Keratinocyte (primary cell): ENCODE measurements at regions not wholly inside any gene's neighbourhood (a gene's known extent, or its start where the extent isn't known, plus 50 kb on each side); places are given as distances from the start of the nearest gene placed in this dataset.

Experiments used
- DNase-seq: peaks from one replicate; pipeline ENCODE4 v3.0.0-alpha.2; 2011; ENCODE audit warnings: low read depth, missing footprints, low spot score
- FAIRE-seq: peaks from 2 replicates; lab custom pipeline; 2011; peaks lifted over from hg19 to GRCh38; lab: Jason Lieb, UNC
- H2AFZ ChIP-seq: 2 replicates; pipeline ENCODE4 v1.6.0; 2012; ENCODE audit warnings: low read length, control low read depth, inconsistent platforms; ENCODE audit not compliant: control insufficient read depth
- H3K27ac ChIP-seq: 2 replicates; pipeline ENCODE4 v1.5.1; 2011; ENCODE audit warnings: low read length; ENCODE audit not compliant: control insufficient read depth, insufficient read depth
- H3K27me3 ChIP-seq: 3 replicates; pipeline ENCODE4 v1.6.0; 2011; ENCODE audit warnings: low read length; ENCODE audit not compliant: control insufficient read depth, insufficient read depth; ENCODE audit errors: extremely low read depth
- H3K36me3 ChIP-seq, 2 experiments: 2 replicates in 1 of 2; 3 replicates in 1 of 2; pipeline ENCODE4 v1.5.1; 2011; ENCODE audit warnings: low read length in 2 of 2, mild to moderate bottlenecking in 1 of 2; ENCODE audit not compliant: control insufficient read depth in 2 of 2, insufficient read depth in 2 of 2; ENCODE audit errors: extremely low read depth in 1 of 2
- H3K4me1 ChIP-seq: 3 replicates; pipeline ENCODE4 v1.5.1; 2011; ENCODE audit warnings: low read length; ENCODE audit not compliant: control insufficient read depth, insufficient read depth; ENCODE audit errors: extremely low read depth
- H3K4me2 ChIP-seq: 3 replicates; pipeline ENCODE4 v1.6.0; 2011; ENCODE audit warnings: low read depth, low read length; ENCODE audit not compliant: control insufficient read depth, insufficient read depth; ENCODE audit errors: extremely low read depth
- H3K4me3 ChIP-seq, 3 experiments: fragments of 200-600 bp in 1 of 3; sonication (generic) in 1 of 3; 2 replicates in 2 of 3; 3 replicates in 1 of 3; pipeline ENCODE4 v1.5.1; 2011 to 2016; ENCODE audit warnings: low read length in 3 of 3, mild to moderate bottlenecking in 3 of 3, control low read depth in 2 of 3, inconsistent platforms in 1 of 3, low read depth in 1 of 3, mixed read lengths in 1 of 3, mixed run types in 1 of 3, moderate library complexity in 1 of 3; ENCODE audit not compliant: control insufficient read depth in 2 of 3, insufficient read depth in 2 of 3; ENCODE audit errors: extremely low read depth in 1 of 3
- H3K79me2 ChIP-seq: 2 replicates; pipeline ENCODE4 v1.6.0; 2012; ENCODE audit warnings: low read length; ENCODE audit not compliant: control insufficient read depth, insufficient read depth
- H3K9ac ChIP-seq: 3 replicates; pipeline ENCODE4 v1.6.0; 2011; ENCODE audit warnings: low read length; ENCODE audit not compliant: control insufficient read depth, insufficient read depth; ENCODE audit errors: extremely low read depth
- H3K9me1 ChIP-seq: 3 replicates; pipeline ENCODE4 v1.6.0; 2011; ENCODE audit warnings: low read length; ENCODE audit not compliant: control insufficient read depth, insufficient read depth; ENCODE audit errors: extremely low read depth
- H3K9me3 ChIP-seq: 2 replicates; pipeline ENCODE4 v1.5.1; 2012; ENCODE audit warnings: low read depth, low read length; ENCODE audit not compliant: control insufficient read depth
- H4K20me1 ChIP-seq: 3 replicates; pipeline ENCODE4 v1.6.0; 2011; ENCODE audit warnings: low read length; ENCODE audit not compliant: control insufficient read depth, insufficient read depth; ENCODE audit errors: extremely low read depth
- EZH2 ChIP-seq: IDR thresholded peaks from one replicate; pipeline ENCODE4 v1.6.1; 2012; ENCODE audit warnings: inconsistent platforms, mild to moderate bottlenecking, low read length, moderate library complexity
- dilution Hi-C: fragments of 300-500 bp; cut with MboI; formaldehyde crosslinking; loops from one replicate; pipeline ENCODE4 v1.7.0; 2020; ENCODE audit warnings: low sequenced_read_pairs; ENCODE audit not compliant: extremely low pct_ligation_motif_present
- TF ChIP-seq, protein P1 (sequence below), 3 experiments: IDR thresholded peaks in 1 of 3; conservative IDR thresholded peaks in 1 of 3; optimal IDR thresholded peaks in 1 of 3; 2 replicates in 2 of 3; 3 replicates in 1 of 3; pipeline versions ENCODE3 to v1.5.1; 2011; ENCODE audit warnings: low read length in 3 of 3, mild to moderate bottlenecking in 3 of 3, moderate library complexity in 2 of 3, control low read depth in 1 of 3, inconsistent platforms in 1 of 3; ENCODE audit not compliant: insufficient read depth in 2 of 3; ENCODE audit errors: extremely low read depth in 1 of 3

DNA sequence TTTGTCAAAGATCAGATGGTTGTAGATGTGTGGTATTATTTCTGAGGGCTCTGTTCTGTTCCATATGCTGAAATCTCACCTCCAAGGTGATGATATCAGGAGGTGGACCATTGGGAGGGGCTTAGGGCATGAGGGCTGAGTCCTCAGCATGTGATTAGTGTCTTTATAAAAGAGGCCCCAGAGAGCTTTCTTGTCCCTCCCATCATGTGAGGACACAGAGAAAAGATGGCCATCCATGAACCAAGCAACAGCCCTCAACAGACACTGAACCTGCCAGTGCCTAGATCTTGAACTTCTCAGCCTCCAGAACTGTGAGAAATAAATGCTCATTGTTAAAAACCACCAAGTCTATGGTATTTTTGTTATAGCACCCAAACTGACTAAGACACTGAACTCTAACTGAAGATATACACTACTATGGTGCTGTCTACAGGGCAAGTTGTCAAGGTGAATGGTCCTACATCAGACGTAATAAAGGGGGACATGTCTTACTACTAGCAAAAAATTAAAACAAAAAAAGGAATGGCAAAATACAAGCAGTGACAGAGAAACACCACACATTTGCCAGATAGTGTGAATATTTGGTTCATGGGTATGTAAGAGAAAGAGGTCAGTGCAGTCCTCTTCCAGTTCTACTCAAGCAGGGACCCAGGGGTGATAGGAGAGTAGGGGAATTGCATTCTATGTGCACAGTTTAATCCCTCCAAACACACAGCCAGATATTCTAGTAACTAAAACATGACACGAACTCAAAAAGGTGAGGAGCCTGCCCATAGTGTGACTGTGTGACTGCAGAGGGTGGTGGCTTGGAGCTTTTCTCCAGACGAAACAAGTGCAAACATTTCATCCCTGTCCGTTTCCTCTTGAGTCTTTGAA lies 164.4 kb upstream of the MYCN start:
- no peak for FAIRE-seq
- dilution Hi-C loops = no loop called here
- no peak overlapping the region for H3K4me2 ChIP-seq

DNA sequence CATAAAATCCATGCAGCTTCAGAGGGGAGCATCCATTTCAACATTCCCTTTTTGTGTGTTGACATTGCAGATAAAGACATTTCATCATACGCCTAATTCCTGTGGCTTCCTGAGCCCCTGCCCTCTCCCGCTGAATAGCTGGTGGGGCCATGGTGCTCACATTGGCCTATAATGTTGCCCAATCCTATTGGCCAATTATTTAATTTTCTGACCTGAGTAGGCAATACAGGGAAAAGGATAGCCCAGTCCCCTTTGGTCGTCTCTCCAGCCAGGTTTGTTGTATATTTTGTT lies 163.8 kb upstream of the MYCN start:
- Histone ChIP-seq H3K9me1 (no peaks in the 10 kb centered on the region), H3K79me2 (no peaks in the 10 kb centered on the region), H4K20me1 (no peaks in the 10 kb centered on the region), H3K9ac (no peak overlapping the region), H2AFZ (no peak overlapping the region), H3K9me3 (no peaks in the 10 kb centered on the region), H3K4me3 (no peak overlapping the region), H3K27ac (no peak overlapping the region), H3K4me1 (no peaks in the 10 kb centered on the region), H3K27me3 (no peaks in the 10 kb centered on the region), H3K36me3 (no peaks in the 10 kb centered on the region), H3K4me2 (no peak overlapping the region)
- FAIRE-seq (no peak), DNase-seq (no peak)
- TF ChIP-seq, protein P1, sequence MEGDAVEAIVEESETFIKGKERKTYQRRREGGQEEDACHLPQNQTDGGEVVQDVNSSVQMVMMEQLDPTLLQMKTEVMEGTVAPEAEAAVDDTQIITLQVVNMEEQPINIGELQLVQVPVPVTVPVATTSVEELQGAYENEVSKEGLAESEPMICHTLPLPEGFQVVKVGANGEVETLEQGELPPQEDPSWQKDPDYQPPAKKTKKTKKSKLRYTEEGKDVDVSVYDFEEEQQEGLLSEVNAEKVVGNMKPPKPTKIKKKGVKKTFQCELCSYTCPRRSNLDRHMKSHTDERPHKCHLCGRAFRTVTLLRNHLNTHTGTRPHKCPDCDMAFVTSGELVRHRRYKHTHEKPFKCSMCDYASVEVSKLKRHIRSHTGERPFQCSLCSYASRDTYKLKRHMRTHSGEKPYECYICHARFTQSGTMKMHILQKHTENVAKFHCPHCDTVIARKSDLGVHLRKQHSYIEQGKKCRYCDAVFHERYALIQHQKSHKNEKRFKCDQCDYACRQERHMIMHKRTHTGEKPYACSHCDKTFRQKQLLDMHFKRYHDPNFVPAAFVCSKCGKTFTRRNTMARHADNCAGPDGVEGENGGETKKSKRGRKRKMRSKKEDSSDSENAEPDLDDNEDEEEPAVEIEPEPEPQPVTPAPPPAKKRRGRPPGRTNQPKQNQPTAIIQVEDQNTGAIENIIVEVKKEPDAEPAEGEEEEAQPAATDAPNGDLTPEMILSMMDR (optimal IDR thresholded peaks at IDR 0.05 in 1 of 3, IDR thresholded peaks at IDR 0.05 in 1 of 3, conservative IDR thresholded peaks at IDR 0.05 in 1 of 3; ENCODE audit: extremely low read depth in 1 of 3, insufficient read depth in 2 of 3, low read length in 3 of 3) = no peak
- TF ChIP-seq EZH2 = no peak
- dilution Hi-C loops = no loop called here

More for the DNA sequence above, 164.4 kb upstream of the MYCN start:
- Histone ChIP-seq H3K27me3 (no peaks in the 10 kb centered on the region), H2AFZ (no peak overlapping the region), H3K9ac (no peak overlapping the region), H3K4me3 (no peak overlapping the region), H3K36me3 (no peaks in the 10 kb centered on the region), H3K9me1 (no peaks in the 10 kb centered on the region), H3K79me2 (no peaks in the 10 kb centered on the region), H4K20me1 (no peaks in the 10 kb centered on the region), H3K4me1 (no peaks in the 10 kb centered on the region), H3K27ac (no peak overlapping the region), H3K9me3 (no peaks in the 10 kb centered on the region)
- DNase-seq = no peak
- TF ChIP-seq, protein P1 (optimal IDR thresholded peaks at IDR 0.05 in 1 of 3, IDR thresholded peaks at IDR 0.05 in 1 of 3, conservative IDR thresholded peaks at IDR 0.05 in 1 of 3; ENCODE audit: extremely low read depth in 1 of 3, insufficient read depth in 2 of 3, low read length in 3 of 3) = no peak
- TF ChIP-seq EZH2 = no peak
